Thymus (tissue), 11 donors: ENCODE measurements at regions not wholly inside any gene's neighbourhood (a gene's known extent, or its start where the extent isn't known, plus 50 kb on each side); places are given as distances from the start of the nearest gene placed in this dataset.
"Not testable (repeated sequence)": the region's sequence is repeated elsewhere in the genome, so short reads cannot be mapped to it uniquely, and the experiment has no call there.

Experiments
- DNase-seq, 9 donors: peaks; one replicate each; pipeline ENCODE4 v3.0.0-alpha.2; 2013; ENCODE audit warnings: low spot score in 9 of 9, low read depth in 6 of 9, missing footprints in 1 of 9
- H3K27ac ChIP-seq, 2 donors: one replicate each; pipeline ENCODE4 v1.5.1; 2013; ENCODE audit warnings: control low read depth in 1 of 2, low read depth in 1 of 2, low read length in 1 of 2, mild to moderate bottlenecking in 1 of 2, moderate library complexity in 1 of 2
- H3K27me3 ChIP-seq, 2 donors: one replicate each; pipeline ENCODE4 v1.5.1; 2013; ENCODE audit warnings: low read length in 1 of 2; ENCODE audit not compliant: control insufficient read depth in 2 of 2, insufficient read depth in 1 of 2
- H3K36me3 ChIP-seq, 2 donors: one replicate each; pipeline ENCODE4 v1.5.1; 2013; ENCODE audit warnings: low read length in 1 of 2, mild to moderate bottlenecking in 1 of 2, moderate library complexity in 1 of 2; ENCODE audit not compliant: control insufficient read depth in 2 of 2, insufficient read depth in 2 of 2
- H3K4me1 ChIP-seq, 2 donors: one replicate each; pipeline ENCODE4 v1.5.1; 2013; ENCODE audit warnings: low read length in 2 of 2; ENCODE audit not compliant: control insufficient read depth in 2 of 2, insufficient read depth in 2 of 2
- H3K4me3 ChIP-seq, 2 donors: one replicate each; pipeline ENCODE4 v1.5.1; 2013; ENCODE audit warnings: low read length in 2 of 2, control low read depth in 1 of 2, mild to moderate bottlenecking in 1 of 2
- H3K9me3 ChIP-seq, 2 donors: one replicate each; pipeline ENCODE4 v1.5.1; 2013; ENCODE audit warnings: low read length in 1 of 2, mild to moderate bottlenecking in 1 of 2; ENCODE audit not compliant: control insufficient read depth in 2 of 2, insufficient read depth in 1 of 2
- WGBS: extraction: QIAGEN DNeasy Blood & Tissue Kit; methylation state at CpG from one replicate; pipeline ENCODE4 v1.1.7; 2013; 5-methylcytosine and 5-hydroxymethylcytosine counted together
- donor health status: healthy.

DNA sequence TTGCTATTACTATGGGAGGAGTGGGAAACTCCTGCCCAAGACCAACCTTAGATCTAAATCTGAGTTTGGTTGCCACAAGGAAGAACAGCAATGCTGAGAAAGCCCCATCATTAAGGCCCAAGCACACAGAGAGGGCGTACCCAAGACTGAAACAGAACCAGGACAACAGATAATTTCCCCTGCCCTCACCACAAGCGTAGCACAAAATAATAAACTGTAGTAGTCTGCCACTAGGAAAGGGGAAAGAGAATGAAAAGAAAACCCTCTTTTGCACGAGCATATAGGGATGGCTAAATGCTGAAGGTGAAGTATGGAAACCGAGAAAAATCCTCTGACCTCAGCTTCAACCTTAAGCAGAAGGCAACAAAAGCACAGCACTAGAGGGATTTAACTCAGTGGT lies 76.5 kb upstream of the DHRS4 start:
- Histone ChIP-seq H3K9me3 (no peaks in the 10 kb centered on the region), H3K4me3 (no peak overlapping the region), H3K4me1 (no peaks in the 10 kb centered on the region), H3K36me3 (no peaks in the 10 kb centered on the region), H3K27ac (no peak overlapping the region), H3K27me3 (no peaks in the 10 kb centered on the region)
- DNase-seq: no peak
- 92% methylated on average over 4 of the region's 4 CpGs for WGBS

DNA sequence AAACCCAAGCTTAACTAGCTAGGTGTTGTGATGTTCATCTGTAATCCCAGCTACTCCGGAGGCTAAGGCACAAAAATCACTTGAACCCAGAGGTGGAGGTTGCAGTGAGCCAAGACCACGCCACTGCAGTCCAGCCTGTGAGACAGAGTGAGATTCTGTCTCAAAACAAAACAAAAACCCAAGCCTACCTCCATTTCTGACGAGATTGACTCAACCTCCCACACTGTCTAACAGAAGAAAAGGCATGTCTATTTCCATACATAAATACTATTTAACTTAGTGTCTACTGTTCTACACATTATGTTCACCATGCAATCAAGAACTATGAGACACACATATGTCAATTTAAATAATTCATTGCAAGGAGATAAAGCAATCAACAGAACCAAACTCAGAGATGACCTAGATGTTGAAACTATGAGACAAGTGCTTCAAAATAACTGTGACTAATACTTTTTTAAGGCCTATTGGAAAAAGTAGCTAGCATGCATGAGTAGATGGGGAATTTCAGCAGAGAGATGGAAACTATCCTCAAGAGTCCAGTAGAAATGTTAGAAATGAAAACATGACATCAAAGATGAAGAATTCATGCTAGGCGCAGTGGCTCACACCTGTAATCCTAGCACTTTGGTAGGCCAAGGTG lies 75.9 kb upstream of the DHRS4 start:
- no peaks in the 10 kb centered on the region for H3K36me3 ChIP-seq
- H3K27ac ChIP-seq: no peak overlapping the region
- no peak overlapping the region for H3K4me3 ChIP-seq
- no peaks in the 10 kb centered on the region for H3K9me3 ChIP-seq
- 92% methylated on average over 4 of the region's 4 CpGs for WGBS
- no peaks in the 10 kb centered on the region for H3K27me3 ChIP-seq
- H3K4me1 ChIP-seq: no peaks in the 10 kb centered on the region
- no peak for DNase-seq

DNA sequence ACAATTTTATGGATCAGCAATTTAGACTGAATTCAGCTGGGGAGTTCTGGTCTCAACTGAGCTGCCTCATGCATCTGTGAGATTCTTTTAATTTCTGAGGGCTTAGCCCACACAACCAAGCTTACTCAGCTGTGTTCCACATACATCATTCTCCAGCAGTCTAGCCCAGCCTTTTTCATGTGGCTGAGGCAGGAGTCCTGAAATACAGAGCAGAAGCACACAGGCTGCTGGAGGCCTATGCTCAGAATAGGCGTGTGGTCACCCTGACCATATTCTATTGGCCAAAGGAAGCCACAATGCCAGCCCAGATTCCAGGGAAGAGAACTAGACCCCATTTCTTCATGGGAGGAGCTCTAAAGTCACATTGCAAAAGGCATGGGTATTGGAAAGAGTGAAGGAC lies 72.3 kb upstream of the DHRS4 start:
- Histone ChIP-seq H3K27ac (no peak overlapping the region), H3K4me1 (no peaks in the 10 kb centered on the region), H3K9me3 (no peaks in the 10 kb centered on the region), H3K4me3 (no peak overlapping the region), H3K27me3 (no peaks in the 10 kb centered on the region), H3K36me3 (no peaks in the 10 kb centered on the region)
- DNase-seq: no peak
- WGBS: 97% methylated on average over 1 of the region's 1 CpG

DNA sequence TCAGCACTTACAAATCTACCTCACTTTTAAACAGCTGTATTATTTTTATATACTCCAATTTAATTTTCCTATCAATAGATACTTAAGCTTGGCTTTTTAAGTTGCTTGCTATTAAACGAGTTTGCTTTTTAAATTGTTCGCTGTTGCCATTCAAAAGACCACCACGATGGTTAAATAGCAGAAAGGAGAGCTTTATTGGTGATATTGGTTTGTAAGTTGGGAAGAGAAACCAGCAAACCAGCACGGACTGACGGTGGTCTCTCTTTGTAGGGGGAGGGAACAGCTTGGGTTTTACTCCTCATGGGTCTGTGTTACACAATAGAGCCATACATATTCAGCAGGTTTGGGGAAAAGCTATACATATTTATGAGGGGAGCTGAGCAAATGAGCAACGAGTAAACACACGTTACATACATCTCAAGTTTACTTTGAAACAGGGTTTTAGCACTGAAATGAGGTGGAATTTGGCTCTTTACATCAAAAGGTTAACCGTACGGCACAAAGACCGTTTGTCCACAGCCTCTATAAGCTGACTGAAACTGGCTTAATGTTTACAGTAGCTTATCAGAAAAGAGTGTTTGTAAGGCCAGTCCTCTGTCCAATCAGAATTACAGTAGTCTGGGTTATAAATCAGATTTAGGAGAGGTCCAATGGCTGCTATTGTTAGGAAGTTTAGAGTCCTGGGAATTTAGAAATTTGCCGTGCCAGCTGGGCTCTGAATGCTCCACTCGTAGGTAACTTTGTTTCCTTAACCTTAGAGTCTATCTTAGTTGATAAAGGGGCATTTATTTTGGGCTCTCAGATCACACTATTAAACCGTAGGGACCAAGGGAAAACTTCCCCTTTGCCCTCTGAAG lies 69.7 kb upstream of the DHRS4 start:
- H3K27ac ChIP-seq: no peak overlapping the region
- H3K9me3 ChIP-seq: no peaks in the 10 kb centered on the region
- 93% methylated on average over 13 of the region's 13 CpGs for WGBS
- no peaks in the 10 kb centered on the region for H3K36me3 ChIP-seq
- DNase-seq: no peak
- no peak overlapping the region for H3K4me3 ChIP-seq
- H3K4me1 ChIP-seq: no peaks in the 10 kb centered on the region
- H3K27me3 ChIP-seq: no peaks in the 10 kb centered on the region

DNA sequence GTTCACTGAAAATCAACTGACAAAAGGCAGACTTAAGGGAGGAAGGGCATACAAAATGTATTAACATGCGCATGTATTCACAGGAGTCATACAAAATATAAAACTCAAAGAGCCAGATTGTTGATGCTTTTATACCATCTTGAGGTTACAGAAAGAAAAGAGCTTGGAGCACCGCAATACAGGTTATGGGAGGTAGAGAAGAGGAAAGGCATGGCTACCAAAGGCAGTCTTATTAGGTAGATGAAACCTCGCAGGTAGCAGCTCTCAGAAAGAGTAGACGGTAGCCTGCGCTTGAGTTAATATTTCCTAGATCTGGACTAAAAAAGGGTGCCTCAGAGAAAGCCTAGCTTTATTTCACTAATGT lies 69.0 kb upstream of the DHRS4 start:
- no peaks in the 10 kb centered on the region for H3K36me3 ChIP-seq
- no peak overlapping the region for H3K4me3 ChIP-seq
- H3K27ac ChIP-seq: no peak overlapping the region

DNA sequence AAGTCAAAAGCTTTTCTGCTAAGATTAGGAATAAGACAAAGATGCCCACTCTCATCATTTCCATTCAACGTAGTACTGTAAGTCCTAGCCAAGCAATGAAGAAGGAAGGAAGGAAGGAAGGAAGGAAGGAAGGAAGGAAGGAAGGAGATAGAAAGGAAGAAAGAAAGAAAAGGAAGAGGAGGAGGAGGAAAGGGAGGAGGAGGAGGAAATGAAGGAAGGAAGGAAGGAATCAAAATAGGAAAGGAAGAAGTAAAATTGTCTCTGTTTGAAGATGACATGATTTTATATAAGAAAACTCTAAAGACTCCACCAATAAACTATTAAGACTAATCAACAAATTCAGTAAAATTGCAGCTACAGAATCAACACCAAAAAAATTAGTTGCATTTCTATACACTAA lies 66.0 kb upstream of the DHRS4 start:
- 98% methylated on average over 1 of the region's 1 CpG for WGBS
- Histone ChIP-seq H3K36me3 (no peaks in the 10 kb centered on the region), H3K9me3 (no peaks in the 10 kb centered on the region), H3K4me1 (no peaks in the 10 kb centered on the region), H3K27ac (no peak overlapping the region), H3K27me3 (no peaks in the 10 kb centered on the region), H3K4me3 (no peak overlapping the region)
- no peak for DNase-seq

More for the DNA sequence above, 69.0 kb upstream of the DHRS4 start:
- H3K27me3 ChIP-seq: no peaks in the 10 kb centered on the region
- H3K4me1 ChIP-seq: no peaks in the 10 kb centered on the region
- H3K9me3 ChIP-seq: no peaks in the 10 kb centered on the region
- 98% methylated on average over 5 of the region's 5 CpGs for WGBS
- no peak for DNase-seq

DNA sequence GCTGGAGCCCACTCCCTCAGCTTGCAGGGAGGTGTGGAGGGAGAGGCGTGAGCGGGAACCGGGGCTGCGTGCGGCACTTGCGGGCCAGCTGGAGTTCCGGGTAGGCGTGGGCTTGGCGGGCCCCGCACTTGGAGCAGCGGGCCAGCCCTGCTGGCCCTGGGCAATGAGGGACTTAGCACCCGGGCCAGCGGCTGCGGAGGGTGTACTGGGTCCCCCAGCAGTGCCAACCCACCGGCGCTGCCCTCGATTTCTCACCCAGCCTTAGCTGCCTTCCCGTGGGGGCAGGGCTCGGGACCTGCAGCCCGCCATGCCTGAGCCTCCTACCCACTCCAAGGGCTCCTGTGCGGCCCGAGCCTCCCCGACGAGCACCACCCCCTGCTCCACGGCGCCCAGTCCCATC lies 61.9 kb upstream of the DHRS4 start:
- not testable (repeated sequence) for H3K9me3 ChIP-seq, H3K27ac ChIP-seq, H3K4me3 ChIP-seq, H3K27me3 ChIP-seq, H3K36me3 ChIP-seq, DNase-seq, H3K4me1 ChIP-seq
- WGBS: 99% methylated on average over 26 of the region's 26 CpGs

DNA sequence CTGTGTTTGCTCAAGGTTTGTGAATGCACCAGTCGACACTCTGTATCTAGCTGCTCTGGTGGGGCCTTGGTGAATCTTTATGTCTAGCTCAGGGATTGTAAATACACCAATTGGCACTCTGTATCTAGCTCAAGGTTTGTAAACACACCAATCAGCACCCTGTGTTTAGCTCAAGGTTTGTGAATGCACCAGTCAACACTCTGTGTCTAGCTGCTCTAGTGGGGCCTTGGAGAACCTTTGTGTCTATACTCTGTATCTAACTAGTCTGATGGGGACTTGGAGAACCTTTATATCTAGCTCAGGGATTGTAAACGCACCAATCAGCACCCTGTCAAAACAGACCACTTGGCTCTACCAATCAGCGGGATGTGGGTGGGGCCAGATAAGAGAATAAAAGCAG lies 61.3 kb upstream of the DHRS4 start:
- H3K4me3 ChIP-seq, H3K36me3 ChIP-seq, H3K27ac ChIP-seq, DNase-seq, H3K9me3 ChIP-seq, H3K4me1 ChIP-seq, H3K27me3 ChIP-seq: not testable (repeated sequence)
- 91% methylated on average over 3 of the region's 3 CpGs for WGBS

DNA sequence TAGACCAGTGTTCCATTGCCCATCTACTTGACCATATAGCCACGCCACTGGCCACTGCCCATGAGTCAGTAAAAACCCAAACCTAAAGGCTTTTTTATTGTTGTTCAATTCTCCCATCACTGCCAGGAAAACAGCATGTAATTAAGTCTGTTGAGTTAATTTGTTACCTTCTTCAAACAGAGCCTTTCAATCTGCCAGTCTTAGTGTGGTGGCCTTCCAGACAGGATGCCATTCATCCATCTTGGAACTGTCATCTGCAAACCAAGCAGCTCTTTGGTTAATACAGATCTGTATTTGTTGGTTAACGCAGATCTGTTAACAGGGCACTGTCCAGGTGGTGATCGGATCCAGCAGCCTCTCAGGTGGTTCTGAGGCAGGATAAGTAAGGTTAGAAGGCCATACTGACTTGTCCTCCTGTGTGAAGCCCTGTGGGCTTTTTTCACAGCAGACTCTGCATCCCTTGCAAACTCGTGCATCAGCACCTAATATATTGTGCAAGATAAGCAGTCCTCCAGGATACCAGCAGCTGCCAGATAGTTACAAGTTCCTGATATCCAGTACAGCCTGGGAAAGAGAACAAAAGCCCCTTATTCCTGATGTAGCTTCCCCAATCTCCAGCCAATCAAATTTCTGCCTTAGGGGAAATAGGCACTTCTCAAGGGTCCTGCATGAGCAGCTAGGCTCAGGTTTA lies 59.1 kb upstream of the DHRS4 start:
- Histone ChIP-seq H3K36me3 (no peaks in the 10 kb centered on the region), H3K4me3 (no peak overlapping the region), H3K9me3 (no peaks in the 10 kb centered on the region), H3K27me3 (no peaks in the 10 kb centered on the region), H3K27ac (no peak overlapping the region), H3K4me1 (no peaks in the 10 kb centered on the region)
- DNase-seq: no peak
- WGBS: 94% methylated on average over 4 of the region's 4 CpGs
